T follicular helper cell (primary cell): ENCODE measurements at regions not wholly inside any gene's neighbourhood (a gene's known extent, or its start where the extent isn't known, plus 50 kb on each side); places are given as distances from the start of the nearest gene placed in this dataset.

ENCODE experiments used
- DNase-seq: peaks from one replicate; pipeline ENCODE4 v3.0.0-alpha.2; 2020; ENCODE audit warnings: low read depth

DNA sequence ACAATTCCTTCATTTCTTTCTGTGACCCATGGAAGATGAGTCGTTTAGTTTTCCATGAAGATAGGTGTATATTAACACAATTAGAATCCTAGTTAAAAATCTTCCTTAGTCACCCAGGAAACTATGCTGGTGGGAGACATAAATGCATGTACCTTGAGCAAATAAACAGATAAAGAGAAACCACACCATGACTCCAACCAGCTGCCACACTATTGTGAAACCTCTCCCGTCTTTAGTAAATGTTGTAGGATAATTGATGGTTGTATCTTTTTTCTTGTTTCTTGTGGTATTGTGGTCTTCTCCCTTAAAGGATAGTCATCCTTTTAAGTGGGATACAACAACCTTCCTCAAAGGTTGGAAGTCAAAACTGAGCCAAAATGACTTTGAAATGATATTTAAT, 103.8 kb upstream of the LEF1 start:
- no peak for DNase-seq

GRCh38 chr4:108272046-108272445, 103.3 kb upstream of the LEF1 start:
- DNase-seq = no peak

DNA sequence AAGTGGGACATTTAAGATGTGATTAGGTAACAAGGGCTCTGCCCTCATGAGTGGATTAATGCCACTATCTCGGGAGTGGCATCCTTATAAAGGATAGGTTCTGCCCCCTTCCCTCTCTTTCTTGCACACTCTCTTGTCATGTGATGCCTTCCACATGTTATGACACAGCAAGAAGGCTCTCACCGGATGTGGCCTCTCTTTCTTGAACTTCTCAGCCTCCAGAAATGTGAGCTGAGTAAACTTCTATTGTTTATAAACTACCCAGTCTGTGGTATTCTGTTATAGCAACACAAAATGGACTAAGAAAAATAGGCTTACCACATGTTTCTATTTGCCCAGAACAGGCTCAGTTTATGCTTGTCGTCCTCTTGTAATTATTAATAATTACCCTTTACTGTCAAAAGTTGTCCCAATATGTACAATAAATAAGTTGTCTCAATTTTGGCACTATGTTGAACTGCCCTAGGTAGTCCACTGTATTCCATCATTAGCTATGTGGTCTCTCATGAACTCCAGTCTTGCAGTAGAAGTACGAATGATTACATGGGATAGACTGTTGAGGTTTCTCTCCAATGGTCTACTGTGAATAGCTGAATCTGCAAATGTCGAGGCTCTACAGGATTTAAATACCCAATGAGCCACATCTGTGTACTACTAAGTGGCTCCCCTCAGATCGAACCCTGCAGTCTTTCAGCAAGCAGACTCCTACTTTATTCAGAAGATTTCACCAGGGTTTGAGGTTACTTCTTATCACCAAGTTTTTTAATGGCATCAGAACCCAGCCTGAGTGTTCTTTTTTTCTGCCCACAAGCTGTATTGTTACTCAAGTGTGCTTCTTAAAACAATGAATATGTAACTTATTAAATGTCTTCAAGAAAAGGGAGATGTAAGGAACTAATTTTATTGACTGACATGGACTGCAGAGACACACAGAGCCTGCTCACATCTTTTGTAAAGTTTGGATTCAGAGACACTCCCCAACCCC, 102.0 kb upstream of the LEF1 start:
- no peak for DNase-seq

DNA sequence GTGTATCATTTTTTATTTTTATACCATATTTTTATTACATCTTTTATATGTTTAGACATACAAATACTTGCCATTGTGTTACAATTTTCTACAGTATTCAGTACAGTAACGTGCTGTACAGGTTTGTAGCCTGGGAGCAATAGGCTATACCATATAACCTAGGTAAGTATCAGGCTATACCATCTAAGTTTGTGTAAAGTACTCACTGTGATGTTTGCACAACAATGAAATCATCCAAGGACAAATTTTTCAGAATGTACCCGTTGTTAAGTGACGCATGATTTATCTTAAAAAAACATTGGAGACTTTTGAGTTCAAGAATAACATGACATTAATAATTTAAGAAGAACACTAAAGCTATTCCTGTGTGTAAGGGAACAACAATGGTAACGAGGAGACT, 96.0 kb upstream of the LEF1 start:
- DNase-seq = no peak

- DNase-seq = no peak
These were observed 94.3 kb upstream of the LEF1 start for GRCh38 chr4:108263057-108263456.

DNA sequence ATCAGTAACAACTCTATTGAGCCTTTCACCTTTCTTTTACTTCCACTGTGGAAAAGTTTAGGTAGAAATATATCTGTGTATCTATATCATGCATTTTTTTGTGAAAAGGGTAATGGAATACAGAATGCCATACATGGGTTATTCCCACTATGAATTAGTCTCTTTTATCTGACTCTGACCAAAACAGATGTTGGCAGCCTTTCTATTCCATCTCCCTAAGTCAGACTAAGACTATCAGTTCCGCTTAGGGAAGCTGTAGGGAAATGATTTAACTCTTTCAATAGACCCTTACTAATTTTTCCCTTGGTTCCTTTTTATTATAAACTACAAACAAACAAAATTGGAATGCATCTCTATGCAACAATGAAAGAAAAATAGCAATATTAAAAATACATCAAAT, 92.3 kb upstream of the LEF1 start:
- DNase-seq = no peak

DNA sequence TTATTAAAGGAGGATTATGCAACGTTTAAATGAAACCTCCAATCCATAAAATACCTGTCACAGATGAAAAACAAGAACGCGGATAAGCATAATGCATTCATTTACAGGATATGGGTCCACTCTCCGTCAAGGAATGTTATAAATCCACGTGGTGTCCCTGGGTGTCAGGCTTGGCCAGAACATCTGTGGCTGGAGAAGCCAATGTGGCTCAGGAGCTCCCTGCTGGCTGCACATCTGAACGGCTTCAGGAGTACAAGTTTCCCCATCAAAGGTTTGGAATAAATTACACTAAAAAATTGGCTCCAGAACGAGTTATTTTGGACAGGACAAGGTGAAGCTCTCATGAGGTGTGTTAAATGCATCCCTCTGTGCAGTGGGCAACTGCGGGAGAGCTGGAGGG, 87.8 kb upstream of the LEF1 start:
- no peak for DNase-seq

DNA sequence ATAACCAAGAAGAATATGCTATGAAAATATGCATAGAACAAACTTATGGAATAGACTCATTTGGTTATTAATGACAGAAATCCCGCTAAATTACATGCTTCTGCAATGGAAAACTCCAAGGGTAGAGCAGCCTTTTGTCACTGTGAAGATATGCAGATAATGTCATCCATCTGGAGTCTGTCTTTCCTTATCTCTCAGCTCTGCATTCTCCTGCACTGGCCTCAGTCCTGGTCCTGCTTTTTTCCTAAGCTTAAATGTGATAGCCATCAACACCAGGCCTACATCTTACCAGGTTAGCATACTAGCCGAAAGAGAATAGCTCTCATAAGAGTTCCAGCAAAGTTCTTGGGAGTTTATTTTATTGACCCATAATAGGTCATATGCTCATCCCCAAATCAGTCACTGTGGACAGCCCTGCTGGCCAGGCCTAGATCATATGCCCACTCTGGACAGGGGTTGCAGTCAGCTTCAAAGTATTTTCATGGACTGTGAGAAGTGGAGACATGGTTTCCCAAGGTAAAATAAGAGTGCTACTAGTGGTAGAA, 86.5 kb upstream of the LEF1 start:
- DNase-seq = no peak

- DNase-seq = no peak
These were observed 80.7 kb upstream of the LEF1 start for GRCh38 chr4:108249397-108249796.

DNA sequence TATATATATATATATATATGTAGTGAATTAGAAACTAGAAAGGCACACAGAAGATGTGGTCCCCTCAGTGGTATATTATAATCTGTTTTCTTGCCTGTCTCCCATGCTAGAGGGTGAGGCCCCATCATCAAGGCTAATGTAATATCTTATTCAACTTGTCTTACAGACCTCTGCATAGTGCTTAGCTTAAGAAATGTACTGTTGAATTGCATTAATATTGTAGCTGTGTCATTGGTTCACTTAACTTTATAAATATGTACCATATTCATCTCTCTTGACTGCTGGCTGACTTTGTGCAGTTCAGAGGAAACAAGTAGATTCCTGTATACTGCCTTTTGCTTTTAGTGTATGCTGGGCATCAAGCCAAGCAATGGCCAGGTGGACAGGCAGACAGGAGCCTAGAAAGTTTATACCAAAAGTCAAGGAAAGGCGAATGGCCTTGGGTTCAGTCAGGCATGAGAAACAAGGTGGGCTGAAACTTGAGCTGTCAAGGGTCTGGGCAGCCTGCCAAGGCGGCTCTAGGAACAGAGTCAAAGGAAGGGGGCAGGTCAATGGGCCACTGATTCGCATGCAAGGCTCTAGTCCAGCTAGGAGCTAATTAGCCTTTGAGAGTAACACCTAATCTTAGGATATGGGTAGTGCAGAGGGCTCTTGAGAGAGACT, 78.8 kb upstream of the LEF1 start:
- DNase-seq = no peak

DNA sequence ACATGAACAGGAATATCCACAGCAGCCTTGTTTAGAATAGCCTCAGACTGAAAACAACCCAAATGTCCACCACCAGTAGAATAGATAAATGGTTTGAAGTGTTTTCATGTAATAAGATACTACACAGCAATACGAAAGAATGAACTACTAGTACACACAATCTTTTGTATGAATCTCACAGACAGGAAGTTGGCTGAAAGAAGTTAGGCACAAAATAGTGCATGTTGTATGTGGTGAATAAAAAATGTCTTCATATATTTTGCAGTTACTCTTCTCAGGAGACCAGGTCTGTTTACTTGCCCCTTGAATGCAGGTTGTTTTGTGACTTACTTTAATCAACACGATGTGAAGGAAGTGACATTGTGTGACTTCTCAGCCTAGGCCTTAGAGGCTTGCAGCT, 75.9 kb upstream of the LEF1 start:
- DNase-seq = no peak

GRCh38 chr4:108240366-108240765, 71.6 kb upstream of the LEF1 start:
- DNase-seq = no peak

DNA sequence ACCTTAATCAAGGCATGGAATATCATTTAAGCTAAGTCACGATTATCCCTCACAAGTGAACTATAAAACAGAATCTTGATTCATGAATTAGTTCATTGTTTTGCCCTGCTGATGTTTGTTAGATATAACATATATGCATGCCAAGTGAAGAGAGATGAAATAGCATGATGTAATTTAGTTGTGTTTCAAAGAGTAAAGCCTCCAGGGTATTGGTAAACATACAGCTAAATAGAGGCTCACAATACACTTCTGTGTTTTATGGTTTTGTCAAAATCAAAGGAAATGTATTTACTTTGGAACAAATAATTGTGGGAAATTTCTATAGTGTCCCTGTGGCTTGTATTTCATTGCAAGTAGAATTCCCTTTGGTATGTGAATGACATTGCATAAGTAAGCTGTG, 69.0 kb upstream of the LEF1 start:
- DNase-seq = no peak

- DNase-seq = no peak
These were observed 67.5 kb upstream of the LEF1 start for GRCh38 chr4:108236264-108236663.

DNA sequence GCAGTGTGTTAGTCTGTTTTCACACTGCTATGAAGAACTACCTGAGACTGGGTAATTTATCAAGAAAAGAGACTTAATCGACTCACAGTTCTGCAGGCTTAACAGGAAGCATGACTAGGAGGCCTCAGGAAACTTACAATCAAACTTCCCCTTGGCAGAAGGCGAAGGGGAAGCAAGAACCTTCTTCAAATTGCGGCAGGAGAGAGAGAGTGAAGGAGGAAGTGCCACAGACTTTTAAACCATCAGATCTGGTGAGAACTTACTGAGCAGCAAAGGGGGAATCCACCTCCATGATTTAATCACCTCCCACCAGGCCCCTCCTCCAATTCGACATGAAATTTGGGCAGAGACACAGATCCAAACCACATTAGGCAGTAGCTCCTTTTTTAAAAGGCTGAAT, 59.2 kb upstream of the LEF1 start:
- DNase-seq = no peak

DNA sequence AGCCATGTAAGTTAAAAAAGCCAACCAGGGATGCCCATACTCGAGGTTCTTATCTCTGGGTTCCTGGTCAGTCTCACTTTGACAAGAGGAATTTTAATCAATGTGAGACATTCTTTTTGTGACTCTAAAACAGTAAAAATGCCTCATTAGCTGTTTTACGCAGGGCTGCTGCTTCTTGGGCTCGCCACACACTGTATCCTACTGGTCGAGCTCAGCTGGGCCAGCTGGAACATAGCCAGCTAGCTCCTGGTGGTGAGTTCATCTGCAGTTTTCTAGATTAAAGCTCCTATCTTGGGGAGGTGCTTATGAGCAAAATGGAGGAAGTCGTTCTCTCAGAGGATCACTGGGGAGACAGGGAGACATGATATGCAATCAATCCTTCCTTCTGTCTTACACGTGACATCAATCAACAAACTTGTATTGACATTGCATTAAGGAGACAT, 55.9 kb upstream of the LEF1 start:
- no peak for DNase-seq

- no peak for DNase-seq
These were observed 54.6 kb upstream of the LEF1 start for GRCh38 chr4:108223313-108223712.

GRCh38 chr4:108219998-108220397, 51.3 kb upstream of the LEF1 start:
- no peak for DNase-seq
